ENCODE measurements at regions not wholly inside any gene's neighbourhood (a gene's known extent, or its start where the extent isn't known, plus 50 kb on each side); places are given as distances from the start of the nearest gene placed in this dataset.

GRCh38 chr13:65762012-65762411 is 1468.1 kb downstream of the PCDH9 start:
- TF ChIP-seq CTCF (conservative IDR thresholded peaks at IDR 0.05), result no peak
- no peak for TF ChIP-seq ZFX (IDR thresholded peaks at IDR 0.05)

Data from C4-2B (cell line).